Neural progenitor cell (in vitro differentiated cells): ENCODE measurements at regions not wholly inside any gene's neighbourhood (a gene's known extent, or its start where the extent isn't known, plus 50 kb on each side); places are given as distances from the start of the nearest gene placed in this dataset.

ENCODE experiments used
- DNase-seq: peaks from one replicate; pipeline ENCODE4 v3.0.0-alpha.2; 2016; ENCODE audit warnings: low spot score
- H2AFZ ChIP-seq: fragments of 200-600 bp; sonication (generic); replicated peaks from 2 replicates; pipeline ENCODE4 v1.6.1; 2016; ENCODE audit warnings: antibody characterized with exemption
- H3F3A ChIP-seq: fragments of 200-600 bp; sonication (generic); 2 replicates; pipeline ENCODE4 v1.6.1; 2016; ENCODE audit warnings: antibody characterized with exemption, low read depth
- H3K27ac ChIP-seq: fragments of 200-600 bp; sonication (generic); 2 replicates; pipeline ENCODE4 v1.5.1; 2016; ENCODE audit warnings: mild to moderate bottlenecking
- H3K27me3 ChIP-seq: fragments of 200-600 bp; sonication (generic); 2 replicates; pipeline ENCODE4 v1.6.1; 2016; ENCODE audit warnings: mild to moderate bottlenecking, moderate library complexity
- H3K36me3 ChIP-seq: fragments of 200-600 bp; sonication (generic); 2 replicates; pipeline ENCODE4 v1.5.1; 2016
- H3K4me1 ChIP-seq: fragments of 200-600 bp; sonication (generic); 2 replicates; pipeline ENCODE4 v1.6.1; 2016; ENCODE audit warnings: mixed run types
- H3K4me2 ChIP-seq: fragments of 200-600 bp; sonication (generic); 2 replicates; pipeline ENCODE4 v1.6.1; 2016
- H3K4me3 ChIP-seq: fragments of 200-600 bp; sonication (generic); 2 replicates; pipeline ENCODE4 v1.5.1; 2016
- H3K79me2 ChIP-seq: fragments of 200-600 bp; sonication (generic); 2 replicates; pipeline ENCODE4 v1.6.1; 2016; ENCODE audit warnings: low read depth
- H3K9ac ChIP-seq: fragments of 200-600 bp; sonication (generic); 2 replicates; pipeline ENCODE4 v1.6.1; 2016
- H3K9me3 ChIP-seq: fragments of 200-600 bp; sonication (generic); 2 replicates; pipeline ENCODE4 v1.5.1; 2016; ENCODE audit warnings: low read depth
- H4K20me1 ChIP-seq: fragments of 200-600 bp; sonication (generic); 2 replicates; pipeline ENCODE4 v1.6.1; 2016; ENCODE audit warnings: low read depth
- H3K27ac Mint-ChIP-seq: 3 replicates; pipeline ENCODE4 v1.8.0; 2021; ENCODE audit warnings: mixed read lengths
- H3K27me3 Mint-ChIP-seq: 2 replicates; pipeline ENCODE4 v1.8.0; 2022; ENCODE audit warnings: low read depth, mild to moderate bottlenecking, inconsistent platforms, moderate library complexity, mixed read lengths; ENCODE audit not compliant: insufficient read depth
- H3K36me3 Mint-ChIP-seq: 3 replicates; pipeline ENCODE4 v1.8.0; 2021; ENCODE audit warnings: mixed read lengths
- H3K4me1 Mint-ChIP-seq: 3 replicates; pipeline ENCODE4 v1.8.0; 2021; ENCODE audit warnings: mixed read lengths
- H3K4me3 Mint-ChIP-seq: 3 replicates; pipeline ENCODE4 v1.8.0; 2021; ENCODE audit warnings: mild to moderate bottlenecking, moderate library complexity, mixed read lengths
- H3K9me3 Mint-ChIP-seq: 3 replicates; pipeline ENCODE4 v1.8.0; 2020; ENCODE audit warnings: mixed read lengths
- EZH2 ChIP-seq: fragments of 200-600 bp; sonication (generic); IDR thresholded peaks from 2 replicates; pipeline ENCODE4 v1.6.1; 2017; ENCODE audit warnings: antibody characterized with exemption, mild to moderate bottlenecking, moderate library complexity
- EZH2phosphoT487 ChIP-seq: fragments of 200-600 bp; sonication (generic); IDR thresholded peaks from 2 replicates; pipeline ENCODE4 v1.6.1; 2017; ENCODE audit warnings: antibody characterized with exemption
- TF ChIP-seq, protein P1 (sequence below): fragments of 200-600 bp; sonication (generic); IDR thresholded peaks from 2 replicates; pipeline ENCODE4 v1.5.1; 2017; ENCODE audit warnings: antibody characterized with exemption, mild to moderate bottlenecking

DNA sequence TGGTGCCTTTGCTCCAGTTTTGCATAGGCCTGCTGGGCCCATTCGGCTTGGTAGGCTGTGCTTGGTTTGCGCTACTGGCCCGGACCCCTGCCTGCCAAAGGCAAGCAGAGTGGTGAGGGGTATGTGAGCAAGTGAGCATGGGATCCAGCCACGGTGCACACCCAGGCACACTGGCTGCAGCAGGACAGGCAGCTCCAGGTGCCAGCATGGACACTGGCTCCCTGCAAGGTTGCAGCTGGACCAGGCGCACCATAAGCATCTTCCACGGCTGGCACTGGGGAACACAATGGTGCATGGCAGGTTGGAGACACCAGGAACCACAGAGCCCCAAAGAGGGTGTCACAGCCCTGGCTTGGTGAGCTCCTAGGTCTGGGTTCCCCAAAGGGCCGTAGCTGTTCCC is 693.5 kb upstream of the PTBP2 start:
- no peak overlapping the region for H3K9ac ChIP-seq
- Mint-ChIP-seq H3K9me3 (peaks cover 11% of the 10 kb centered on the region), H3K27me3 (peaks cover 7% of the 10 kb centered on the region), H3K4me3 (no peak overlapping the region), H3K27ac (no peak overlapping the region), H3K4me1 (no peaks in the 10 kb centered on the region), H3K36me3 (no peaks in the 10 kb centered on the region)
- no peaks in the 10 kb centered on the region for H3K36me3 ChIP-seq
- no peak overlapping the region for H2AFZ ChIP-seq
- H3K79me2 ChIP-seq, result no peaks in the 10 kb centered on the region
- H4K20me1 ChIP-seq, result no peaks in the 10 kb centered on the region
- no peaks in the 10 kb centered on the region for H3K27me3 ChIP-seq
- no peaks in the 10 kb centered on the region for H3K9me3 ChIP-seq
- H3K4me1 ChIP-seq, result no peaks in the 10 kb centered on the region
- no peaks in the 10 kb centered on the region for H3F3A ChIP-seq
- H3K27ac ChIP-seq, result no peak overlapping the region
- H3K4me3 ChIP-seq, result no peak overlapping the region
- TF ChIP-seq EZH2phosphoT487 (no peak), EZH2 (no peak)
- TF ChIP-seq, protein P1, sequence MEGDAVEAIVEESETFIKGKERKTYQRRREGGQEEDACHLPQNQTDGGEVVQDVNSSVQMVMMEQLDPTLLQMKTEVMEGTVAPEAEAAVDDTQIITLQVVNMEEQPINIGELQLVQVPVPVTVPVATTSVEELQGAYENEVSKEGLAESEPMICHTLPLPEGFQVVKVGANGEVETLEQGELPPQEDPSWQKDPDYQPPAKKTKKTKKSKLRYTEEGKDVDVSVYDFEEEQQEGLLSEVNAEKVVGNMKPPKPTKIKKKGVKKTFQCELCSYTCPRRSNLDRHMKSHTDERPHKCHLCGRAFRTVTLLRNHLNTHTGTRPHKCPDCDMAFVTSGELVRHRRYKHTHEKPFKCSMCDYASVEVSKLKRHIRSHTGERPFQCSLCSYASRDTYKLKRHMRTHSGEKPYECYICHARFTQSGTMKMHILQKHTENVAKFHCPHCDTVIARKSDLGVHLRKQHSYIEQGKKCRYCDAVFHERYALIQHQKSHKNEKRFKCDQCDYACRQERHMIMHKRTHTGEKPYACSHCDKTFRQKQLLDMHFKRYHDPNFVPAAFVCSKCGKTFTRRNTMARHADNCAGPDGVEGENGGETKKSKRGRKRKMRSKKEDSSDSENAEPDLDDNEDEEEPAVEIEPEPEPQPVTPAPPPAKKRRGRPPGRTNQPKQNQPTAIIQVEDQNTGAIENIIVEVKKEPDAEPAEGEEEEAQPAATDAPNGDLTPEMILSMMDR, result no peak
- DNase-seq, result no peak
- no peak overlapping the region for H3K4me2 ChIP-seq

DNA sequence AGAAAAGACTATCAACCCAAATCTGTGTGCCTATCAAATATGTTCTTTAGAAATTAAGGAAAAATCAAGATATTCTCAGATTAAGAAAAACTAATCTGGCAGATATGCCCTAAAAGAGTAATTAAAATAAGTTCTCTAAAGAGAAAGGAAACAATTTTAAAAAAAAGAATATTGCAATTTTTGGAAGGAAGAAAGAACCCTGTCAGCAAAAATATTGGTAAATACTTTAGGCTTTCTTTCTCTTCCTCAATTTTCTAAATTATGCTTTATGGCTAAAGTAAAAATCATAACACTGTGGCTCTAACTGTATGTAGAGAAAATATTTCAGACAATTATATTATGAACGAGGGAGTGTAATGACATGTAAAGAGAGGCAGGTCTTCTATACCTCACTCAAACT is 691.3 kb upstream of the PTBP2 start:
- no peaks in the 10 kb centered on the region for H4K20me1 ChIP-seq
- H3K27me3 Mint-ChIP-seq, result peaks cover 3% of the 10 kb centered on the region
- H3K4me3 Mint-ChIP-seq, result no peak overlapping the region
- no peak overlapping the region for H3K4me2 ChIP-seq
- H3K4me1 ChIP-seq, result no peaks in the 10 kb centered on the region
- no peaks in the 10 kb centered on the region for H3K9me3 ChIP-seq
- no peaks in the 10 kb centered on the region for H3F3A ChIP-seq
- H3K4me3 ChIP-seq, result no peak overlapping the region
- H2AFZ ChIP-seq, result no peak overlapping the region
- H3K27ac Mint-ChIP-seq, result no peak overlapping the region
- H3K36me3 ChIP-seq, result no peaks in the 10 kb centered on the region
- no peaks in the 10 kb centered on the region for H3K27me3 ChIP-seq
- no peak overlapping the region for H3K9ac ChIP-seq
- no peaks in the 10 kb centered on the region for H3K79me2 ChIP-seq
- DNase-seq, result no peak
- TF ChIP-seq EZH2 (no peak), EZH2phosphoT487 (no peak)
- TF ChIP-seq, protein P1, result no peak
- H3K36me3 Mint-ChIP-seq, result no peaks in the 10 kb centered on the region
- no peaks in the 10 kb centered on the region for H3K4me1 Mint-ChIP-seq
- H3K27ac ChIP-seq, result no peak overlapping the region
- H3K9me3 Mint-ChIP-seq, result peaks cover 11% of the 10 kb centered on the region

DNA sequence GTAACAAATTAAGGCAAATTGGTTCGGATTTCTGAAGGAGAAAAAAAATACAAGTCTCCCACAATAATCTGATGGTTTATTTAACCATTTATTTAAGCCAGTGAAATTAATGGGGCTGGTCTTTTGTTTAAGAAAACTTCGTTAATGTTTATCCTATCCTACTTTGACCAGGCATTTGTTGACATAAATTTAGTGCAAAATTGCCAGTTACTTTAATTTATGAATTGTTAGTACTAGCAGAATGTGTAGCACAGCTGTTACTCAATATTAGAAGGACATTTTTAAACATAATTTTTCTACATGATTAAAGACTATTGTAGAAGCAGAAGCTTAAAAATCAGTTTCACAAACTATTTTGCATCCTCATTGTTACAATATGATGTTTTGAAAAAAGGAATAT is 687.6 kb upstream of the PTBP2 start:
- H3K4me3 ChIP-seq, result no peak overlapping the region
- H3K36me3 ChIP-seq, result no peaks in the 10 kb centered on the region
- Mint-ChIP-seq H3K9me3 (peaks cover 6% of the 10 kb centered on the region), H3K4me1 (no peaks in the 10 kb centered on the region), H3K4me3 (no peak overlapping the region), H3K27ac (no peak overlapping the region), H3K27me3 (no peaks in the 10 kb centered on the region), H3K36me3 (no peaks in the 10 kb centered on the region)
- H3K9me3 ChIP-seq, result no peaks in the 10 kb centered on the region
- TF ChIP-seq, protein P1, result no peak
- no peaks in the 10 kb centered on the region for H3K27me3 ChIP-seq
- no peaks in the 10 kb centered on the region for H3F3A ChIP-seq
- H4K20me1 ChIP-seq, result no peaks in the 10 kb centered on the region
- no peak overlapping the region for H2AFZ ChIP-seq
- no peak overlapping the region for H3K9ac ChIP-seq
- DNase-seq, result no peak
- H3K79me2 ChIP-seq, result no peaks in the 10 kb centered on the region
- H3K27ac ChIP-seq, result no peak overlapping the region
- H3K4me2 ChIP-seq, result no peak overlapping the region
- no peaks in the 10 kb centered on the region for H3K4me1 ChIP-seq

DNA sequence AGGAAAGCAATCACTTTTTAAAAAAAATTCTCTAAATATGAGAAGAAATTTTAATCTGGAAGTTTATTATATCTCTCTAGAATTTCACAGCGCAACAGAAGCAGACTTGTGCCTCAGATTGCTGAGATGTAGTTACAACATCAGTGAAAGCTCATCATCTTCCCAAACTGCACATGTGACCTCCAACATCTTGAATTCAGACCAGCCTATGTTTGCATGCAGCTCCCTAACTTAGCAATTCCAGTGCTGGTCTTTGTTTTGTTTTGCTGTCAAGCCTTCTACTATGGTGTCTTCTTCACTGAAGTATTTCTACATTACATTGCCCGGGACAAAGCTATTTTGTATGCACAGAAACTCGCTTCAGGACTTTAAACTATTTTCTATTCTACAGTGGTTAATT is 684.8 kb upstream of the PTBP2 start:
- Mint-ChIP-seq H3K4me3 (no peak overlapping the region), H3K27me3 (no peaks in the 10 kb centered on the region), H3K27ac (no peak overlapping the region), H3K9me3 (no peaks in the 10 kb centered on the region), H3K36me3 (no peaks in the 10 kb centered on the region), H3K4me1 (no peaks in the 10 kb centered on the region)
- no peaks in the 10 kb centered on the region for H3K27me3 ChIP-seq
- H3F3A ChIP-seq, result no peaks in the 10 kb centered on the region
- H3K4me2 ChIP-seq, result no peak overlapping the region
- no peak overlapping the region for H2AFZ ChIP-seq
- no peaks in the 10 kb centered on the region for H4K20me1 ChIP-seq
- H3K4me3 ChIP-seq, result no peak overlapping the region
- DNase-seq, result no peak
- H3K27ac ChIP-seq, result no peak overlapping the region
- no peaks in the 10 kb centered on the region for H3K79me2 ChIP-seq
- no peaks in the 10 kb centered on the region for H3K4me1 ChIP-seq
- H3K9me3 ChIP-seq, result no peaks in the 10 kb centered on the region
- H3K9ac ChIP-seq, result no peak overlapping the region
- no peaks in the 10 kb centered on the region for H3K36me3 ChIP-seq
- TF ChIP-seq, protein P1, result no peak
- TF ChIP-seq EZH2, result no peak
- TF ChIP-seq EZH2phosphoT487, result no peak
